ENCODE measurements at regions not wholly inside any gene's neighbourhood (a gene's known extent, or its start where the extent isn't known, plus 50 kb on each side); places are given as distances from the start of the nearest gene placed in this dataset.

DNA sequence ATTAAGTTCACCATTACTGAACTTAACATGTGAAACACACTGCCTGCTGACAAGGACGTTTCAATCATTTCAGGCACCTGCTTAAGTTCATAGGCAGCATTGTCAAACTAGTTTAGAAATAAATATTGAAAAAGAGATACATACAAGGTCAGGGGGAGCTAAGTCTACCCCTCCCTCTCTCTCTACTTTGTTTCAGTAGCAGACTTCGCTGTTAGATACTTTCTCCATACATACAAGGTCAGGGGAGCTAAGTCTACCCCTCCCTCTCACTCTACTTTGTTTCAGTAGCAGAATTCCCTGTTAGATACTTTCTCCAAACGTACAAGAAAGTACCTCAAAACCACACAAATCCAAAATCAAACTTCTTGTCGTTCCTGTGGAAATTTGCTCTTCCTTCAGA, 387.4 kb upstream of the PDE4D start:
- TF ChIP-seq POLR2A (IDR thresholded peaks at IDR 0.05; ENCODE audit: low read depth): no peak
- TF ChIP-seq, protein P1, sequence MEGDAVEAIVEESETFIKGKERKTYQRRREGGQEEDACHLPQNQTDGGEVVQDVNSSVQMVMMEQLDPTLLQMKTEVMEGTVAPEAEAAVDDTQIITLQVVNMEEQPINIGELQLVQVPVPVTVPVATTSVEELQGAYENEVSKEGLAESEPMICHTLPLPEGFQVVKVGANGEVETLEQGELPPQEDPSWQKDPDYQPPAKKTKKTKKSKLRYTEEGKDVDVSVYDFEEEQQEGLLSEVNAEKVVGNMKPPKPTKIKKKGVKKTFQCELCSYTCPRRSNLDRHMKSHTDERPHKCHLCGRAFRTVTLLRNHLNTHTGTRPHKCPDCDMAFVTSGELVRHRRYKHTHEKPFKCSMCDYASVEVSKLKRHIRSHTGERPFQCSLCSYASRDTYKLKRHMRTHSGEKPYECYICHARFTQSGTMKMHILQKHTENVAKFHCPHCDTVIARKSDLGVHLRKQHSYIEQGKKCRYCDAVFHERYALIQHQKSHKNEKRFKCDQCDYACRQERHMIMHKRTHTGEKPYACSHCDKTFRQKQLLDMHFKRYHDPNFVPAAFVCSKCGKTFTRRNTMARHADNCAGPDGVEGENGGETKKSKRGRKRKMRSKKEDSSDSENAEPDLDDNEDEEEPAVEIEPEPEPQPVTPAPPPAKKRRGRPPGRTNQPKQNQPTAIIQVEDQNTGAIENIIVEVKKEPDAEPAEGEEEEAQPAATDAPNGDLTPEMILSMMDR (IDR thresholded peaks at IDR 0.05): no peak
